Naive thymus-derived CD8-positive, alpha-beta T cell (primary cell): ENCODE measurements at regions not wholly inside any gene's neighbourhood (a gene's known extent, or its start where the extent isn't known, plus 50 kb on each side); places are given as distances from the start of the nearest gene placed in this dataset.

Source experiments
- ATAC-seq, 2 donors: fragments of 150-1000 bp; cut with Tn5 transposase in 1 of 2; sonication (Bioruptor Pico), chemical (Tn5 transposase) in 1 of 2; 1 replicate in 1 of 2; 2 replicates in 1 of 2; pipeline ENCODE4 v1.10.0; 2021; ENCODE audit warnings: mild to moderate bottlenecking in 2 of 2, moderate library complexity in 2 of 2
- POLR2A ChIA-PET: fragments of 350-600 bp; sonication (Branson Sonifier 250); formaldehyde crosslinking; loops from one replicate; lab custom pipeline; 2021; ENCODE audit warnings: antibody characterized with exemption; lab: Charles Lee
- DNase-seq, 10 donors: peaks; one replicate each; pipeline versions ENCODE4 v3.0.0 to v3.0.0-alpha.2; 2020 to 2022
- H3K27ac Mint-ChIP-seq, 10 donors: one replicate each; pipeline ENCODE4 v1.8.0; 2020 to 2022; ENCODE audit warnings: mild to moderate bottlenecking in 10 of 10, mixed read lengths in 10 of 10, moderate library complexity in 4 of 10, inconsistent platforms in 1 of 10
- H3K27me3 Mint-ChIP-seq, 5 donors: one replicate each; pipeline ENCODE4 v1.8.0; 2021 to 2022; ENCODE audit warnings: mixed read lengths in 5 of 5
- H3K36me3 Mint-ChIP-seq, 3 donors: one replicate each; pipeline ENCODE4 v1.8.0; 2020 to 2022; ENCODE audit warnings: mixed read lengths in 3 of 3, mild to moderate bottlenecking in 2 of 3, inconsistent platforms in 1 of 3
- H3K4me1 Mint-ChIP-seq, 4 donors: one replicate each; pipeline ENCODE4 v1.8.0; 2021 to 2022; ENCODE audit warnings: mixed read lengths in 4 of 4
- H3K4me3 Mint-ChIP-seq, 10 donors: one replicate each; pipeline ENCODE4 v1.8.0; 2020 to 2022; ENCODE audit warnings: mild to moderate bottlenecking in 10 of 10, mixed read lengths in 10 of 10, moderate library complexity in 6 of 10, inconsistent platforms in 1 of 10
- H3K9me3 Mint-ChIP-seq, 9 donors: one replicate each; pipeline ENCODE4 v1.8.0; 2020 to 2022; ENCODE audit warnings: mixed read lengths in 9 of 9, mild to moderate bottlenecking in 3 of 9, inconsistent platforms in 1 of 9, moderate library complexity in 1 of 9

DNA sequence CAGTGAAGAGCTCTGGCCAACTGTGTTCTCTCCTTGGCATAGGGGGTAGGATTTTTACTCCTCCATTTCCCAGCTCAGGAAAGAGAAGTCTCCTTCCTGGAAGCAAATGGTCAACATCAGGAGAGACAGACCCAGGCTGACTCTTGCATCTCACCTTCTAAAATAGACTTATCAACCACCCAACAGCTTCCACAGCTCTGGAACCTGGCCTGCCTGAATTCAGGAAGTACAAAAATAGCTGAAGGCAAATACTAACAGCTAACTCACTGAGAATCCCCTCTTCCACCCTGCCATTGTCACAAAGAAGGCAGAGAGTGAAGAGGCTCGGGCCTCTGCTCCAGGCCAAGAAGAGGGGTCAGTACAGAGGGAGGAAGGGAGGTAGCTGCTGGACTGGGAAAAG lies 213.6 kb downstream of the NXPE2 start:
- no peak overlapping the region for H3K4me3 Mint-ChIP-seq
- POLR2A ChIA-PET: no interaction called here
- no peaks in the 10 kb centered on the region for H3K36me3 Mint-ChIP-seq
- H3K27ac Mint-ChIP-seq: no peak overlapping the region
- DNase-seq (no peak), ATAC-seq (no peak)
- H3K9me3 Mint-ChIP-seq: peaks cover 0 to 4% (median 0%) of the 10 kb centered on the region in 9 donors
- peaks cover 0 to 13% (median 7%) of the 10 kb centered on the region in 5 donors for H3K27me3 Mint-ChIP-seq
- no peaks in the 10 kb centered on the region for H3K4me1 Mint-ChIP-seq

DNA sequence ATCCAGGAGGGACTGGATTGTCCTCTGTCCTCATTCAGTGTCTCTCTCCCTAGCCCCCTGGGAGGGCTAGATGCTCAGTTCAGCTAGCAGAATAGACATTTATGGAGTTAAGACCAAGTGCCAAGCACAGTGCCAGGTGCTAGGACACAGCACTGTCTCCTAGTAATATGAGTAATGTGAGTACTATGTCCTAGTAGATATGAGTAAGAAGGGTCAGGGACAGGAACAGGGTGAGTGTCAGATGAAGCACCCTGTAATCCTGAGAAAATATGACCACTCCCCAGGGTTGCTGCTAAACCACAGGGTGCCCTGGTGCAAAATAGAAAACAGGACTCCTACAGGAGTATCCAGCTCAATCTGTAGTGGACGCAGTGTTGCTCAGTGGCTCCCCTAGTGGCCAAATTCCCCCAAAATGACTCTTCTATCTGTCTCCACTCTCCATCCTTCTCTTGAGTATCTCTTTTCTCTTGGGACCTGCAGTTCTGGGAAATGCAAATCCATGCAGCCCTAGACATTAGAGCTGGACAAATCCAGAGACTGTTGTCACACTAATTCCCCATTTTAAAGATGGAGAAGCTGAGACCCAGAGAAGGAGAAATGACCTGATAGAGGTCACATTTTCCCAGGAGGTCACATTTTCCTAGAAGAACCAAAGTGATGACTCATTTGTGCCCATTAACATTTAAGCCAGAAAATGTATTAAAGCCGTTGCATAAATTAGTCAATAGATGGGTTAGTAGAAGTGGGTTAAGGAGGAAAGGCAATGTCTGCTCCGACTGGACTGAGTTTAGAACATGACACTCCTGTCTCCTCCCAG lies 214.3 kb downstream of the NXPE2 start:
- H3K4me1 Mint-ChIP-seq: no peaks in the 10 kb centered on the region
- no peak for ATAC-seq
- POLR2A ChIA-PET: no interaction called here
- no peak overlapping the region for H3K27ac Mint-ChIP-seq
- no peak overlapping the region for H3K4me3 Mint-ChIP-seq
- H3K27me3 Mint-ChIP-seq: peaks cover 0 to 9% (median 3%) of the 10 kb centered on the region in 5 donors
- no peaks in the 10 kb centered on the region for H3K36me3 Mint-ChIP-seq
- no peak for DNase-seq
- peaks cover 0 to 4% (median 0%) of the 10 kb centered on the region in 9 donors for H3K9me3 Mint-ChIP-seq

DNA sequence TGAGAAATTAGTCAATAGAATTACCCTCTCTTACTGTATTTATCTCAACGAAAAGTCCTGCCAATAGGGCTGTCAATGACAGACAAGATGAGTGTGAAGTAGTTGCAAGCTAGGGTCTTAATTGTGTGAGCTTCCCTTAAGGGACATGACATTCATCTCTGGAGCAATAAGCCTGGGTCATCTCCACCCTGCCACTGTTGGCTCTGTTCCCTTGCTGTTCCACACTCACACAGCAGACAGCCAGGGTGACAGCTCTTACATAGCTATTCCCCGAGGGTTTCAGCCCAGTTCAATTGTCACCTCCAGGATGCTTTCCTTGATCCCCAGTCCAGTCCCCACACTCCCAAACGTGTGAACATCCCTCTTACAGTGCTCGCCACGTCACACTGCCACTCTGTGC lies 215.0 kb downstream of the NXPE2 start:
- POLR2A ChIA-PET: no interaction called here
- Mint-ChIP-seq H3K27ac (no peak overlapping the region), H3K4me3 (no peak overlapping the region), H3K27me3 (peaks cover 0 to 12% (median 3%) of the 10 kb centered on the region in 5 donors), H3K4me1 (no peaks in the 10 kb centered on the region), H3K9me3 (peaks cover 0 to 6% (median 0%) of the 10 kb centered on the region in 9 donors), H3K36me3 (no peaks in the 10 kb centered on the region)
- ATAC-seq: no peak
- no peak for DNase-seq

DNA sequence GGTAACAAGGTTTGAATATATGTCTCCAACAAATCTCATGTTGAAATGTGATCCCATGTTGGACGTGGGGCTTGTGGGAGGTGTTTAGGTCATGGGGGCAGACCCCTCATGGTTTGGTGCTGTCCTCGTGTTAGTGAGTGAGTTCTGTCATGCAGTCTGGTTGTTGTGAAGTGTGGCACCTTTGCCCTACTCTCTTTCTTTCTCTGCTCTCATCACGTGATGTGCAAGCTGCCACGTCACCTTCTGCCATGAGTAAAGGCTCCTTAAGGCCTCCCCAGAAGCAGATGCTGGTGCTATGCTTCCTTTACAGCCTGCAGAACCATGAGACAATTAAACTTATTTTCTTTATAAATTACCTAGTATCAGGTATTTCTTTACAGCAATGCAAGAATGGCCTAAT lies 218.3 kb downstream of the NXPE2 start:
- no peak for ATAC-seq
- H3K27ac Mint-ChIP-seq: no peak overlapping the region

DNA sequence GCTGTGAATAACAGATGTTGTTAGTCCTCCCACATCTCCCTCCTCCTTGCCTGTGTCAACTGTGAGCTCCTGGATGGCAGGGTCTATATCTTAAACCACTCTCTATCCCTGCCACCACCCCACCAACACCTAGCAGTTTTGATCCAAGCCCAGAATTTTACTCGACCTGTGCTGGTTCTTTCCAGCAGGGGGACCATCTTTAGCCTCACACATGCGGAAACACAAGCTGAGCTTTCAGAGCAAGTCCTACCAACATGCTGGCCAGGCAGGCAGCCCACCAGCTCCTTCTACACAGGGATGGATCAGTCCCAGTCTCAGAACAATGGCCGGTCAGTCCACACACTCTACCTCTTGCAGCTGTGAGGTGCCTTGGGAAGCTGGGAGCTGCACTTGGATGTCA lies 231.5 kb downstream of the NXPE2 start:
- Mint-ChIP-seq H3K27me3 (peaks cover 0 to 16% (median 1%) of the 10 kb centered on the region in 5 donors), H3K9me3 (peaks cover 0 to 12% (median 5%) of the 10 kb centered on the region in 9 donors), H3K36me3 (no peaks in the 10 kb centered on the region), H3K4me3 (no peak overlapping the region), H3K4me1 (no peaks in the 10 kb centered on the region), H3K27ac (no peak overlapping the region)
- DNase-seq (no peak), ATAC-seq (no peak)
- POLR2A ChIA-PET: no interaction called here

More for the DNA sequence above, 218.3 kb downstream of the NXPE2 start:
- peaks cover 0 to 15% (median 4%) of the 10 kb centered on the region in 5 donors for H3K27me3 Mint-ChIP-seq
- POLR2A ChIA-PET: no interaction called here
- peaks cover 0 to 15% (median 3%) of the 10 kb centered on the region in 3 donors for H3K36me3 Mint-ChIP-seq
- DNase-seq: no peak
- no peak overlapping the region for H3K4me3 Mint-ChIP-seq
- no peaks in the 10 kb centered on the region for H3K4me1 Mint-ChIP-seq
- H3K9me3 Mint-ChIP-seq: peaks cover 6 to 26% (median 20%) of the 10 kb centered on the region in 9 donors

DNA sequence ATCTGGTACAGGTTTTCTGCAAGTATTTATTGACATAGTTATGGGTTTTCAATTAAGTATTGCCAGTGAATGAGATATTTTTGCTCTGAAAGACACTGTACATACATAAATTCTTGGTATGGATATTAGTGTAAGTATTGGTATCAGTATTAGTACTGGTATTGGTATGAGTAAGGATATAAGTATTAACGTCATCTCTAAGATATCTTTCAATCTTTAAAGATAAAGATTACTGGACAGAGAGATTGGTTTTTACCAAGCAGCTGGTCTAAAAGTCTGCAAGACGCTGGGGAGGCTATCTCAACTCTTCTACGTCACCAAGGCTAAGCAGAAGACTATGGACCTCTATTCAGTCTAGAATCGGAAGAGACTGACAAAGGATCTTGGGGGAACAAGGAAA lies 234.5 kb downstream of the NXPE2 start:
- POLR2A ChIA-PET: no interaction called here
- DNase-seq (no peak), ATAC-seq (no peak)
- H3K27ac Mint-ChIP-seq: no peak overlapping the region
- H3K4me3 Mint-ChIP-seq: no peak overlapping the region
- peaks cover 0 to 16% (median 1%) of the 10 kb centered on the region in 5 donors for H3K27me3 Mint-ChIP-seq
- H3K36me3 Mint-ChIP-seq: no peaks in the 10 kb centered on the region
- H3K4me1 Mint-ChIP-seq: no peaks in the 10 kb centered on the region
- peaks cover 0 to 12% (median 3%) of the 10 kb centered on the region in 9 donors for H3K9me3 Mint-ChIP-seq

DNA sequence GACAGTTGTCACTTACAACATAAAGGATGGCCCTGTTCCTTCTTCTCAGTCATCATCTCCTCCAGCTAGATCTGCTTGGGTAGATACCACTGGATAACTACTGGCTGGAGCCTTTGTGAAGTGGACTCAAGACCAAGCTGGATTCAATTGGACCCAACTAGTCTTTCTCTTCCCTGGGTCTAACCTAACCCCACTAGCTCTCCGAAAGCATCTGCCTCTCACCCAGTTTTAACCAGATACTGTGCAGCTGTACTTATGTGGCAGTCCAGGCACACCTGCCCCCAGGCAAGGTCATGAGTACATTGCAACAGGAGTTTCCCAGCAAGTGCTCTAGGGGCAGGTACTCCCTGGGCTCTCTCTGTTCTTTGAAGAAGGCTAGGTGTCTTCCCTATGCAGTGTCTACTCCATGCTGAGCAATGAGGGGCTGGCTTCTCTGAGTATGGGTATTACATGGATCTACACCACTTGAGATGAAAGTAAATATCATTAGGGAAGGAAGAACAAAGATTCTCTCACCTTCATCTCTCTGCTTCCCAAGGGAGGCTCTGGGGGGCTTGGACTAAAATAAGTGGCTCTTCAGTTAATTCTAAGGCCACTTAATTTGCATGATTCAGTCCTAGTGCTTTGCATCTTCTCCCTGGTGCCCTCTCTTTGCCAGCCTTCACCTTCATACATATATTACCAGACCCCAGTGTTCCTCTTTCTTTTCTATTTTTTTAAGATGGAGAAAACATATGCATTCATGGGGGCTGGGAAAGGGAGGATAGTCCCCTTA lies 236.1 kb downstream of the NXPE2 start:
- ATAC-seq (no peak), DNase-seq (no peak)
- Mint-ChIP-seq H3K27ac (no peak overlapping the region), H3K27me3 (peaks cover 0 to 14% (median 1%) of the 10 kb centered on the region in 5 donors), H3K4me1 (no peaks in the 10 kb centered on the region), H3K9me3 (peaks cover 0 to 12% (median 0%) of the 10 kb centered on the region in 9 donors), H3K36me3 (no peaks in the 10 kb centered on the region), H3K4me3 (no peak overlapping the region)
- POLR2A ChIA-PET: no interaction called here

DNA sequence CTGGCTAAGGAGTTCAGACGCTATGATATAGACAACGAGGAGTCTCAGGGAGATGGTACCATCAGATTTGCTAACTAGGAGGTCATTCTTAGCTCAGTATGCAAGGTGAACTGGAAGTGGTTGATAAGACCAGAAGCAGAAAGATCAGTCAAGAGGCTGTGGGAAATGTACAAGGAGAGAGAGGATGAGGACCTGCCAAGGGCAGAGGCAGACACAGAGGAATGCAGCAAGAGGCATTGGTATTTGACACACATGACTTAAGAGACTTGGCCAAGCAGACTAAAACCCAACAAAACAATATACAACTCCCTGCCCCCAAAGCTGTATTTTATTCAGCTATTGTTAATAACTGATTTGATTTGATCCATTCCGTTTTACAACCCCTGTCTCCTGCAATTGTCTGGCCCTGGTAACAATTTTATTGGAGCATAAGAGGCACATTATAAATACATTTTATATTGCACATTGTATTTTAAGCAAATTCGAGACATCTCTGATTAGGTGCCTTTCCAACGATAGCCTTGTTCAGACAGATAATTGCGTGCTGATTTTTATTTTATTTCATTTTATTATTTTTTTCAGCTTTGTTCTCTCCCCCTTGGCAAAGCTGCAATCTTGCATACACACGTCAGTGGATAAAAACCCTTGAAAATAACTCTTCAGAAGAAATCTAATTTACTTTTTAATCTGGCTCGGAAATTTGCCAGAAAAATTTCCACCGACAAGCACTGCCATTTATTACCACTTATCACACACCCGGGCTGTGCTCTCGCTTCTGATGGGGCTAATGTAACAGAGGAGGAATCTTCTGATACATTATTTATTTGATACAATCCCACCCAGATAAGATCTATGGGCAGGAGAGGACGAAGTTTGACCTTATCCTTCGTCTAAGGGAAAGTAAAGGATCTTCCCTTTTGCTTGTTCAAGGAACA lies 237.8 kb downstream of the NXPE2 start:
- POLR2A ChIA-PET: no interaction called here
- Mint-ChIP-seq H3K4me1 (no peaks in the 10 kb centered on the region), H3K36me3 (no peaks in the 10 kb centered on the region), H3K27ac (no peak overlapping the region), H3K27me3 (peaks cover 0 to 12% (median 2%) of the 10 kb centered on the region in 5 donors), H3K9me3 (peaks cover 0 to 12% (median 0%) of the 10 kb centered on the region in 9 donors), H3K4me3 (no peak overlapping the region)
- DNase-seq (no peak), ATAC-seq (no peak)

DNA sequence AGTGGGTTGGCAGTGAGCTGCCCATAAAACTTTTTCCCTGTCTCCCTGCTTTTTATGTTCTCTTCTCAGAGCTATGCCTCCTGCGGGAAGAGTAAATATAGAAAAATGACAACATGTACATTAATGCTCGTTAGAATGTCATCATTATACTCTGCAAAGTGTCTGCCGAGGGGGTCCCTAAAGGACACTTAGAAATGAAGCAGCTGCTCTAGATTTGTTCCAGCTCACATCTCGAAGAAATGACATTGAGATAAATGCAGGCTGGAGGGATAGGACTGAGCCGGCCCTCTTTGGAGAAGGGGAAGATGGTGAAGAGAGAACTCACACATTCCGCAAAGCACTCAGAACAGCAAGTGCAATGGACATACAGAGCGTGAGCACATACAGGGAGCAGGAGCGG lies 240.0 kb downstream of the NXPE2 start:
- Mint-ChIP-seq H3K9me3 (peaks cover 0 to 4% (median 0%) of the 10 kb centered on the region in 9 donors), H3K27me3 (peaks cover 0 to 8% (median 2%) of the 10 kb centered on the region in 5 donors), H3K4me1 (no peaks in the 10 kb centered on the region), H3K4me3 (no peak overlapping the region), H3K36me3 (no peaks in the 10 kb centered on the region), H3K27ac (no peak overlapping the region)
- ATAC-seq (no peak), DNase-seq (no peak)
- POLR2A ChIA-PET: no interaction called here

DNA sequence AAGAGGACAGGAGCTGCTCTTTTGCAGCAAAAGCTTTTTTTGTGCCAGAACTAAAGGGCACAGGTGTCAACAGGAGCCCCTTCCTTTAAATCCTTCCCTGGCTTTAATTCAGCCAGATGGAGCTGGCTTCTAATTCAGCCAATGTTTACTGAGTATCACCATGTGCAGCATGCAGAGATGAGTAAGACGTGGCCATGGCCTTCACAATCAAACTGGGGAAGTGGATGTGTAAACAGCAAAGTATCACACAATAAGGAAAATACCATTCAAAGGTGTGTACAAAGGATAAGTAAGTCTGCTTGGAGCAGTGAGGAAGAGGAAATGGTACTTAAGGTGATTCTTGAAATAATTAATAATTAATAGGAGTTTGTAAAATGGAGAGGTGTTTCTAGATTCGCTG lies 243.4 kb downstream of the NXPE2 start:
- peaks cover 0 to 10% (median 2%) of the 10 kb centered on the region in 5 donors for H3K27me3 Mint-ChIP-seq
- peaks cover 0 to 9% (median 2%) of the 10 kb centered on the region in 9 donors for H3K9me3 Mint-ChIP-seq
- H3K4me1 Mint-ChIP-seq: no peaks in the 10 kb centered on the region

DNA sequence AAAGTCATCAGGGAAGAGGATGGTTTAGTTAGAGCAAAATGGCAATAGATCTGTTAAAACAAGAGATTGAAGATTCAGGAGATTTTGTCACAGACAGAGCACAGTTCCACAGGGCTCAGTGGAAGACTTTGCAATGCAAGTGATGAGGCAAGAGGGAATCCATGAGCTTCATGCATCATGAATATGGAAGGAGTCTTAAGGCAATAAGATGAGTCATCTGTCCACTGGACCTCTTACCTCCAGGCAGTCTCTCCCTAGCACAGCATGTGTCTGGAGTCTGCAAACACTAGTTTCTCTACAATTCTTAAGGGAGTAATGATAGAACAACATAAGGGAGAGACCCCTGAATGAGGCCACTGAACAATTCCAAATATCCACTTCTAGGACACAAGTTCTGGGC lies 245.7 kb downstream of the NXPE2 start:
- Mint-ChIP-seq H3K36me3 (no peaks in the 10 kb centered on the region), H3K27me3 (peaks cover 0 to 10% (median 0%) of the 10 kb centered on the region in 5 donors), H3K4me3 (no peak overlapping the region), H3K9me3 (peaks cover 0 to 14% (median 3%) of the 10 kb centered on the region in 9 donors), H3K27ac (no peak overlapping the region), H3K4me1 (no peaks in the 10 kb centered on the region)
- POLR2A ChIA-PET: no interaction called here
- no peak for DNase-seq
- no peak for ATAC-seq

More for the DNA sequence above, 243.4 kb downstream of the NXPE2 start:
- H3K36me3 Mint-ChIP-seq: no peaks in the 10 kb centered on the region
- no peak overlapping the region for H3K4me3 Mint-ChIP-seq
- no peak for DNase-seq
- no peak for ATAC-seq
- no peak overlapping the region for H3K27ac Mint-ChIP-seq
- POLR2A ChIA-PET: no interaction called here

DNA sequence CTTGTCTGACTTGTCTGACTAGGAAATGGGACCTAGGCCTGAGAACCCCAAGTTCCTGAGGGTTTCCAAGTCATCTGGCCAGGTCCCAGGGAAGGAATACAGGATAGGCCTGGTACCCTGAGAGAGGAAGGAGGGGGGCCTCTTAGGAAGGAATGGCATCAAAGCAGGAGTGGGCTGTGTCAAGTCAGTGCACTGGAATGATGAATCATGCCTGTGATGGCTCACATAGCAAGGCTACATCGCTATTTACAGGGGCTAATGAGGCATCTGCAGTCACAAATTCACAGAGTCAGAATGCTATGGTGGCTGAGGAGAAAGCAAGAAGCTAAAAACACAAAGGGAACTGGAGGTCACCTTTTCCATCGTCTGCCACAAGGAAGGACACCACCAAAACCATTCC lies 247.3 kb downstream of the NXPE2 start:
- no peak for ATAC-seq
- H3K4me1 Mint-ChIP-seq: no peaks in the 10 kb centered on the region
- H3K36me3 Mint-ChIP-seq: no peaks in the 10 kb centered on the region
- H3K27ac Mint-ChIP-seq: no peak overlapping the region
- H3K9me3 Mint-ChIP-seq: peaks cover 0 to 14% (median 3%) of the 10 kb centered on the region in 9 donors
- peaks cover 0 to 8% (median 0%) of the 10 kb centered on the region in 5 donors for H3K27me3 Mint-ChIP-seq
- POLR2A ChIA-PET: no interaction called here
- H3K4me3 Mint-ChIP-seq: no peak overlapping the region
- no peak for DNase-seq
